H9 (cell line): ENCODE measurements at regions not wholly inside any gene's neighbourhood (a gene's known extent, or its start where the extent isn't known, plus 50 kb on each side); places are given as distances from the start of the nearest gene placed in this dataset.

ENCODE experiments used
- DNase-seq: peaks from one replicate; pipeline ENCODE4 v3.0.0-alpha.2; 2017
- H2AFZ ChIP-seq: one replicate; pipeline ENCODE4 v1.6.1; 2013; ENCODE audit warnings: mild to moderate bottlenecking, low read length, control low read depth, moderate library complexity
- H2AK5ac ChIP-seq: 2 replicates; pipeline ENCODE4 v1.6.1; 2013; ENCODE audit warnings: low read length, control low read depth, mixed read lengths; ENCODE audit not compliant: insufficient read length
- H2BK120ac ChIP-seq: one replicate; pipeline ENCODE4 v1.6.1; 2013; ENCODE audit warnings: low read depth, mild to moderate bottlenecking, low read length, control low read depth, inconsistent platforms; ENCODE audit not compliant: poor library complexity, severe bottlenecking
- H2BK12ac ChIP-seq: 2 replicates; pipeline ENCODE4 v1.6.1; 2013; ENCODE audit warnings: low read length, control low read depth, mixed read lengths, low read depth; ENCODE audit not compliant: insufficient read length
- H2BK15ac ChIP-seq: 2 replicates; pipeline ENCODE4 v1.6.1; 2013; ENCODE audit warnings: low read depth, low read length, control low read depth
- H2BK20ac ChIP-seq: one replicate; pipeline ENCODE4 v1.6.1; 2013; ENCODE audit warnings: low read depth, mild to moderate bottlenecking, low read length, control low read depth, inconsistent platforms; ENCODE audit not compliant: poor library complexity, severe bottlenecking
- H2BK5ac ChIP-seq: 2 replicates; pipeline ENCODE4 v1.6.1; 2013; ENCODE audit warnings: low read length, control low read depth, mixed read lengths; ENCODE audit not compliant: insufficient read length
- H3K14ac ChIP-seq: 2 replicates; pipeline ENCODE4 v1.6.1; 2013; ENCODE audit warnings: low read length, control low read depth; ENCODE audit not compliant: insufficient read depth
- H3K18ac ChIP-seq: 2 replicates; pipeline ENCODE4 v1.6.1; 2013; ENCODE audit warnings: low read depth, mild to moderate bottlenecking, mixed read lengths, low read length, control low read depth; ENCODE audit not compliant: insufficient read length
- H3K23ac ChIP-seq: 2 replicates; pipeline ENCODE4 v1.6.1; 2013; ENCODE audit warnings: low read length, control low read depth, mixed read lengths, low read depth; ENCODE audit not compliant: insufficient read length
- H3K23me2 ChIP-seq: 2 replicates; pipeline ENCODE4 v1.6.1; 2013; ENCODE audit warnings: low read depth, mild to moderate bottlenecking, mixed read lengths, low read length, control low read depth; ENCODE audit not compliant: insufficient read length, poor library complexity, severe bottlenecking
- H3K27ac ChIP-seq: 2 replicates; pipeline ENCODE4 v1.5.1; 2013; ENCODE audit warnings: low read length, control low read depth, mixed read lengths, low read depth; ENCODE audit not compliant: insufficient read length
- H3K27me3 ChIP-seq: 2 replicates; pipeline ENCODE4 v1.6.1; 2013; ENCODE audit warnings: low read length, control low read depth, inconsistent platforms; ENCODE audit not compliant: insufficient read depth
- H3K4ac ChIP-seq: 2 replicates; pipeline ENCODE4 v1.6.1; 2013; ENCODE audit warnings: low read depth, mild to moderate bottlenecking, control low read depth, inconsistent platforms, low read length, moderate library complexity
- H3K4me1 ChIP-seq: 2 replicates; pipeline ENCODE4 v1.6.1; 2013; ENCODE audit warnings: low read length, control low read depth, inconsistent platforms; ENCODE audit not compliant: insufficient read depth
- H3K4me2 ChIP-seq: 2 replicates; pipeline ENCODE4 v1.6.1; 2013; ENCODE audit warnings: low read length, control low read depth, mixed read lengths; ENCODE audit not compliant: insufficient read length, insufficient read depth
- H3K56ac ChIP-seq: 2 replicates; pipeline ENCODE4 v1.6.1; 2013; ENCODE audit warnings: low read depth, mild to moderate bottlenecking, mixed read lengths, low read length, control low read depth; ENCODE audit not compliant: insufficient read length
- H3K79me1 ChIP-seq: 2 replicates; pipeline ENCODE4 v1.6.1; 2013; ENCODE audit warnings: low read depth, mild to moderate bottlenecking, moderate library complexity, low read length, control low read depth, inconsistent platforms; ENCODE audit not compliant: insufficient read depth, poor library complexity, severe bottlenecking
- H3K79me2 ChIP-seq: 2 replicates; pipeline ENCODE4 v1.6.1; 2013; ENCODE audit warnings: low read length, control low read depth, inconsistent platforms; ENCODE audit not compliant: insufficient read depth
- H3K9ac ChIP-seq: 2 replicates; pipeline ENCODE4 v1.6.1; 2013; ENCODE audit warnings: low read length, control low read depth, mixed read lengths; ENCODE audit not compliant: insufficient read length; ENCODE audit errors: extremely low read depth
- H3K9me3 ChIP-seq: one replicate; pipeline ENCODE4 v1.6.1; 2013; ENCODE audit warnings: low read depth, low read length, inconsistent platforms; ENCODE audit not compliant: control insufficient read depth
- H3T11ph ChIP-seq: one replicate; pipeline ENCODE4 v1.6.1; 2013; ENCODE audit warnings: mild to moderate bottlenecking, low read length, control low read depth, inconsistent platforms
- H4K20me1 ChIP-seq: one replicate; pipeline ENCODE4 v1.6.1; 2013; ENCODE audit not compliant: control insufficient read depth, insufficient read length, insufficient read depth
- H4K5ac ChIP-seq: 2 replicates; pipeline ENCODE4 v1.6.1; 2013; ENCODE audit warnings: low read depth, mild to moderate bottlenecking, mixed read lengths, low read length, control low read depth; ENCODE audit not compliant: insufficient read length
- H4K8ac ChIP-seq: replicated peaks from 2 replicates; pipeline ENCODE4 v1.6.1; 2013; ENCODE audit warnings: low read length, control low read depth, mixed read lengths, low read depth; ENCODE audit not compliant: insufficient read length
- H4K91ac ChIP-seq: 2 replicates; pipeline ENCODE4 v1.6.1; 2013; ENCODE audit warnings: low read depth, mild to moderate bottlenecking, moderate library complexity, mixed read lengths, low read length, control low read depth; ENCODE audit not compliant: insufficient read length
- H3K27ac Mint-ChIP-seq, 3 experiments: 2 replicates in 2 of 3; 3 replicates in 1 of 3; pipeline ENCODE4 v1.8.0; 2020 to 2021; ENCODE audit warnings: mixed read lengths in 3 of 3, mild to moderate bottlenecking in 1 of 3, moderate library complexity in 1 of 3
- H3K27me3 Mint-ChIP-seq: 2 replicates; pipeline ENCODE4 v1.8.0; 2021; ENCODE audit warnings: low read depth, mild to moderate bottlenecking, moderate library complexity, mixed read lengths
- H3K36me3 Mint-ChIP-seq, 3 experiments: 2 replicates in 2 of 3; 3 replicates in 1 of 3; pipeline ENCODE4 v1.8.0; 2020 to 2021; ENCODE audit warnings: low read depth in 3 of 3, mixed read lengths in 3 of 3; ENCODE audit not compliant: insufficient read depth in 1 of 3
- H3K4me1 Mint-ChIP-seq, 2 experiments: 2 replicates each; pipeline ENCODE4 v1.8.0; 2020; ENCODE audit warnings: mixed read lengths in 2 of 2
- H3K4me3 Mint-ChIP-seq, 2 experiments: 2 replicates in 1 of 2; 3 replicates in 1 of 2; pipeline ENCODE4 v1.8.0; 2020 to 2021; ENCODE audit warnings: mild to moderate bottlenecking in 2 of 2, mixed read lengths in 2 of 2, moderate library complexity in 1 of 2
- H3K9me3 Mint-ChIP-seq, 2 experiments: 2 replicates in 1 of 2; 3 replicates in 1 of 2; pipeline ENCODE4 v1.8.0; 2020; ENCODE audit warnings: mild to moderate bottlenecking in 2 of 2, mixed read lengths in 2 of 2, moderate library complexity in 1 of 2
- WGBS: extraction: QIAGEN DNeasy Blood & Tissue Kit; methylation state at CpG from one replicate; pipeline ENCODE4 v1.1.7; 2013; ENCODE audit warnings: missing lambda C conversion rate, low lambda C conversion rate, mixed read lengths; ENCODE audit not compliant: insufficient read length; ENCODE audit errors: extremely low coverage; 5-methylcytosine and 5-hydroxymethylcytosine counted together
- TF ChIP-seq, protein P1 (sequence below): fragments of 200-600 bp; sonication (generic); conservative IDR thresholded peaks from 3 replicates; pipeline ENCODE4 v1.8.0; 2021; ENCODE audit warnings: antibody characterized with exemption, mild to moderate bottlenecking

GRCh38 chr19:31423896-31424295 is 74.7 kb upstream of the TSHZ3 start:
- TF ChIP-seq, protein P1, sequence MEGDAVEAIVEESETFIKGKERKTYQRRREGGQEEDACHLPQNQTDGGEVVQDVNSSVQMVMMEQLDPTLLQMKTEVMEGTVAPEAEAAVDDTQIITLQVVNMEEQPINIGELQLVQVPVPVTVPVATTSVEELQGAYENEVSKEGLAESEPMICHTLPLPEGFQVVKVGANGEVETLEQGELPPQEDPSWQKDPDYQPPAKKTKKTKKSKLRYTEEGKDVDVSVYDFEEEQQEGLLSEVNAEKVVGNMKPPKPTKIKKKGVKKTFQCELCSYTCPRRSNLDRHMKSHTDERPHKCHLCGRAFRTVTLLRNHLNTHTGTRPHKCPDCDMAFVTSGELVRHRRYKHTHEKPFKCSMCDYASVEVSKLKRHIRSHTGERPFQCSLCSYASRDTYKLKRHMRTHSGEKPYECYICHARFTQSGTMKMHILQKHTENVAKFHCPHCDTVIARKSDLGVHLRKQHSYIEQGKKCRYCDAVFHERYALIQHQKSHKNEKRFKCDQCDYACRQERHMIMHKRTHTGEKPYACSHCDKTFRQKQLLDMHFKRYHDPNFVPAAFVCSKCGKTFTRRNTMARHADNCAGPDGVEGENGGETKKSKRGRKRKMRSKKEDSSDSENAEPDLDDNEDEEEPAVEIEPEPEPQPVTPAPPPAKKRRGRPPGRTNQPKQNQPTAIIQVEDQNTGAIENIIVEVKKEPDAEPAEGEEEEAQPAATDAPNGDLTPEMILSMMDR: no peak
- no peaks in the 10 kb centered on the region for H3K23me2 ChIP-seq
- Mint-ChIP-seq H3K27ac (no peak overlapping the region), H3K36me3 (no peaks in the 10 kb centered on the region), H3K4me3 (no peak overlapping the region), H3K9me3 (no peaks in the 10 kb centered on the region; a peak in 1 of 5 replicates), H3K4me1 (peaks cover 59 to 63% of the 10 kb centered on the region in 2 experiments), H3K27me3 (no peaks in the 10 kb centered on the region)
- no peak overlapping the region for H3T11ph ChIP-seq
- no CpG with 5 or more reads among the region's 2 CpGs for WGBS
- H3K14ac ChIP-seq: no peak overlapping the region
- H3K4ac ChIP-seq: no peak overlapping the region
- no peak overlapping the region for H4K91ac ChIP-seq
- DNase-seq: no peak
- H3K27me3 ChIP-seq: no peaks in the 10 kb centered on the region
- H3K23ac ChIP-seq: no peak overlapping the region
- H2BK5ac ChIP-seq: no peak overlapping the region
- no peaks in the 10 kb centered on the region for H3K9me3 ChIP-seq
- H3K79me2 ChIP-seq: no peaks in the 10 kb centered on the region
- H3K4me2 ChIP-seq: no peak overlapping the region
- H2AK5ac ChIP-seq: no peak overlapping the region
- no peak overlapping the region for H4K8ac ChIP-seq
- H4K5ac ChIP-seq: no peak overlapping the region
- H2BK15ac ChIP-seq: no peak overlapping the region
- H3K9ac ChIP-seq: no peak overlapping the region
- no peak overlapping the region for H3K18ac ChIP-seq
- H3K56ac ChIP-seq: no peak overlapping the region
- H4K20me1 ChIP-seq: no peaks in the 10 kb centered on the region
- H3K27ac ChIP-seq: no peak overlapping the region
- H3K79me1 ChIP-seq: no peaks in the 10 kb centered on the region
- no peak overlapping the region for H2BK120ac ChIP-seq
- H2BK20ac ChIP-seq: no peak overlapping the region
- peaks cover 16% of the 10 kb centered on the region; the same call in 1 of the 2 replicates for H3K4me1 ChIP-seq
- no peak overlapping the region for H2AFZ ChIP-seq
- no peak overlapping the region for H2BK12ac ChIP-seq
